IPS-NIHi11 (cell line): ENCODE measurements at regions not wholly inside any gene's neighbourhood (a gene's known extent, or its start where the extent isn't known, plus 50 kb on each side); places are given as distances from the start of the nearest gene placed in this dataset.
"Not testable (repeated sequence)": the region's sequence is repeated elsewhere in the genome, so short reads cannot be mapped to it uniquely, and the experiment has no call there.

Experiments used
- DNase-seq: peaks from one replicate; pipeline ENCODE4 v3.0.0; 2012; ENCODE audit warnings: mixed read lengths, low spot score

- DNase-seq: no peak
These were observed 1067.8 kb downstream of the DNAJB9 start for GRCh38 chr7:109637428-109637990.

- no peak for DNase-seq
These were observed 1068.6 kb downstream of the DNAJB9 start for GRCh38 chr7:109638321-109638720.

GRCh38 chr7:109639561-109639960, 1069.9 kb downstream of the DNAJB9 start:
- DNase-seq: peak; percentile 7

DNA sequence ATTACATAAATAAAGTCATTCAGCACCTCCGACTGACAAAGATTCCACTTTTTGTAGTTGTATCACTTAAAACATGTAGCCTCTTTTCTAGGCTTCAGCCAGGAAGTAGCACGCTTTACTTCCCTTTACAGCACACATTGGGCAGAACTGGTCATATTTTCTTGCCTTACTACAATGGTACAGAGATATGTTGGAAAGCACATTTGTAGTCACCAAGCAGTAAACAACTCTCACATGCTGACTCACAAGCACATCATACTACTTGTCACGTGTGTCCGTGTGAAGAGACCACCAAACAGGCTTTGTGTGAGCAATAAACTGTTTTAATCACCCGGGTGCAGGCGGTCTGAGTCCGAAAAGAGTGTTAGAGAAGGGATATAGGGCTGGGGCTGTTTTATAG, 1071.8 kb downstream of the DNAJB9 start:
- no peak for DNase-seq

DNA sequence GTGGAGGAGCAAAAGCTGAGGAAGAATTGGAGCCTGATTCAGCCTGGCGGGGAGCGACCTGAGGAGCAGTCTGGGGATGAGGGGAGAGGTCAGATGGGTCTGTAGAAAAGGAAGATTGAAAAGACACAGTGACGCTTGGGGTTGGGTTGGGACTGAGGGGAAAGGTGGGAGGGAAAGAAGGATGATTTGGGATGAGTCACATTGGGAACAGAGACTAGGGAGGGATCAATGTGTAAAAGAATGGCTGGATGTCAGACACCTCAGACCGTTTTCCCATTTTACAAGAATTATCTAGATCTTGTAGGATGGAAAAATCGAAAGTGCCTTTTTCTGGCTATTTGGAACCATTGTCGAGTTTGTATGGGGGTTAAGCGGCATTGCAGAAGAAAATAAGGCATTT, 1076.5 kb downstream of the DNAJB9 start:
- DNase-seq: no peak

DNA sequence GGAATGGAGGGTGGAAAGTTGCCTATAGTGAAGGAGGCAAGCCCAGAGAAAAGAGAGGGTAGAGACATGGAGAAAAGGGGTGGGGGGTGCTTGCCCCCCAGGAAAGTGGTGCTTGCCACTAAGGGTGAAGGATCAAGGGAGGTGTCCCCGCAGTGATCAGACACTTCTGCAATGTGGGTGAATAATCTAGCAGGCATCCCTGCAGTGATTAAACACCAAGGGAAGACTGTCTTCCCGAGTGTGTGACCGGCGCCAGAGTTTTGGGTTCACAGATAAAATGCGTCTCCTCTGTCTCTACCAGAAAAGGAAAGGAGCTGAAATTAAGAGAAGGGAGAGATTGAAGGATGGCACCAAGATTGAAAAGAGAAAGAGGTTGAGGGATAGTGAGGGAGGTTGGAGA, 1076.9 kb downstream of the DNAJB9 start:
- DNase-seq: not testable (repeated sequence)

DNA sequence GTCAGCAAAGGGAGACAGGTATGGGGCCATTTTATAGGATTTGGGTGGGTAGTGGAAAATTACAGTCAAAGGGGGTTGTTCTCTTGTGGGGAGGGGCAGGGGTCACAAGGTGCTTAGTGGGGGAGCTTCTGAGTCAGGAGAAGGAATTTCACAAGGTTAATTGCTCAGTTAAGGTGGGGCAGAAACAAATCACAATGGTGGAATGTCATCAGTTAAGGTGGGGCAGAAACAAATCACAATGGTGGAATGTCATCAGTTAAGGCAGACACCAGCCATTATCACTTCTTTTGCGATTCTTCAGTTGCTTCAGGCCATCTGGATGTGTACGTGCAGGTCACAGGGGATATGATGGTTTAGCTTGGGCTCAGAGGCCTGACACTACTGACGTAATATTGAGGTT, 1077.6 kb downstream of the DNAJB9 start:
- not testable (repeated sequence) for DNase-seq

GRCh38 chr7:109659261-109659660, 1089.6 kb downstream of the DNAJB9 start:
- no peak for DNase-seq

DNA sequence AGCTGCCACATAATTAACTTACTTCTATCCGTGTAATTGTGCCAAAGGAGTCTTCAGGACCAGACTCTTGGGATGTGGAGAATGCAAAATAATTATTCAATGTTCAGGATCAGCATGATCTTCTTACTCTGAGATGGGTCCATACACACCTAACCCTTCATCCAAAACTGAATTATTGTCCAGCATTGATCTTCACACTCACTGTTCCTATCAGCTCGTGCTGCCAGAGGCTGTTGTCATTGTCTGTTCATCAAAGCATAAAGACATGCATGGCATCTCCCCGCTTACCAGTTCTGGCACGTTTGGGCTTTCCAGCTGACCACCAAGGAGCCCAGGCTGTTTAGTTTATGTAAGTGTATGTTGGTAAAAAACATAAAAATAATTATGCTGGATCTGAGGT, 1090.7 kb downstream of the DNAJB9 start:
- no peak for DNase-seq

GRCh38 chr7:109663806-109664205, 1094.1 kb downstream of the DNAJB9 start:
- DNase-seq: no peak

- DNase-seq: not testable (repeated sequence)
These were observed 1117.6 kb downstream of the DNAJB9 start for GRCh38 chr7:109687269-109687668.

GRCh38 chr7:109692613-109693012, 1122.9 kb downstream of the DNAJB9 start:
- not testable (repeated sequence) for DNase-seq

DNA sequence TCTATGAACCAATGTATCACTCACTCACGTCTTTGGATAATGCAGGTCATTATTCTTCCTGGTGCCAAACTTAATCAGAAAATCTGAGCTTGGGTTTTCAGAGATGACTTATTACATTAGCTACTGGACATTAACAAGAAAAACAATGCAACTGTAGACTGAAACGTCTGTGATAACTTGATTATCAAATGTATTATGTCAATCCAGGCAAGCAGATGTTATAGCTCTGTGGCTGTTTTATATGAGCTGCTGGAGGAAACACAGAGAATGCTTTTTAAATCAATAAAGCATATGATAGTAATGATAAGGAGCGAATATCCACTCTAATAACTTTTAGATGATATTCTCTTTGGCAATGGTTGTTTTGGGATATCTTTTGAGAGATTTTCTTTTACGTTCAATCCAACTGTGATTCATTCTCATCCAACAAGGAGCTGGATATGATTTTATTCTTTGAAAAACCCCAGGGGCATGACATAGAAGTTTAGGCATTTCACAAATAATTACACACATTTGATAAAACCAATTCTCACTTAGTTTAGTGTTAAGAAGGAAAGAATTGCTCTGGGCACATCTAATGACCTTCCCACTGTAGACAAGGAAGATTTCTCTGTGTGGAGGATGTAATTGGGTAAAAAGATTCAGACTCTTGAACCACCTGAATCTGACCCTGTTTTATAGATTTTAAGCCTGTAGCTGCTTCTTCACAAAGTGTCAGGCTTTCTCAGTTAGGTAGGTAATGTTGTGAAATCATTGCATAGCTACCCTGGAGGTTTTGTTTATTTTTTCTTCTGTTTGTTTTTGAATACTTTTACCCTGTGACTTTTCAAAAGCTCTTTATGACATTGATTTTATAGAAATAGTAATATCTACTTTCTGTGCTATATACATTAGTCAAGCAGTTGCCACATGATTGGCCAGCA, 1124.7 kb downstream of the DNAJB9 start:
- DNase-seq: no peak

- DNase-seq: no peak
These were observed 1125.7 kb downstream of the DNAJB9 start for GRCh38 chr7:109695419-109695818.

DNA sequence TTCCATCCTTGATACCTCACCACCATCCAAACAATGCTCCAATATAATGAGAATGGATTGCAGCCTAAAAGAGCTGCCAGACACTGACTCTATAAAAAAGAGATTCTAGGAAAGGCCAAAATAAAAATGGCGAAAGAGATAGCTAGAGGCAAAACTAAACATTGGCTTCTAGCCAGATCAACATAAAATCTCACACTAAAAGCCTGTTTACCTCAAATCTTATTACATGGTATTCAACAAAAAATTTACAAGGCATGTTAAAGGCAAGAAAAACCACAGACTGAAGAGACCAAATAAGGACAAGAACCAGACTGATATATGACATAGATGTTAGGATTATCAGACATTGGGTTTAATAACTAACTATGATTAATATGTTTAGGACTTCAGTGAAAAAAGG, 1127.0 kb downstream of the DNAJB9 start:
- no peak for DNase-seq

- DNase-seq: no peak
These were observed 1130.0 kb downstream of the DNAJB9 start for GRCh38 chr7:109699661-109700060.

DNA sequence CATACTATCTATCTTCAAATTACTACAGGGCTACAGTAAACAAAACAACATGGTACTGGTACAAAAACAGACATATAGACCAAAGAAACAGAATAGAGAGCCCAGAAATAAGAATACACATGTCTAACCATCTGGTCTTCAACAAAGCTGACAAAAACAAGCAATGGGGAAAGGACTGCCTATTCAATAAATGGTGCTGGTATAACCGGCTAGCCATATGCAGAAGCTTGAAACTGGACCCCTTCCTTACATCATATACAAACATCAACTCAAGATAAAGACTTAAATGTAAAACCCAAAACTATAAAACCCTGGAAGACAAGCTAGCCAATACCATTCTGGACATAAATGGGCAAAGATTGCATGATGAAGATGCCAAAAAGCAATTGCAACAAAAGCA, 1143.7 kb downstream of the DNAJB9 start:
- DNase-seq: no peak

GRCh38 chr7:109719359-109719758, 1149.7 kb downstream of the DNAJB9 start:
- DNase-seq: not testable (repeated sequence)

GRCh38 chr7:109734601-109735000, 1164.9 kb downstream of the DNAJB9 start:
- DNase-seq: no peak

DNA sequence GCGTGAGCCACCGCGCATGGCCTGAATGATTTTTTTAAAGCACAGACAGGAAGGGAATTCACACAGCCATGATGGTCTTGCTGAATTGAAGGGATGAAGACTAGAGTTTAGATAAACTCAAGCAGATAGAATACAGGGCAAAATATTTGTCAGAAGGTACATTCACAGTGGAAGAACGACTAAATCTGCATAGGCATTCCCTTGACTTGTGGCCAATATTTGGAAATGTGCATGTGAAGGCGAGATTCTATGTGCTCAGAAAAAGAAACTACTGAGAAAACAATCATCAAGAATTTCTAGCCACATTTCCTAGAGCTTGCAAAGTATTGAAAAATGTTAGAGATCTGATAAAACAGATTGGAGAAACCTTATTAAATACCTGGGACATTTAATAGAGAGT, 1166.2 kb downstream of the DNAJB9 start:
- no peak for DNase-seq

DNA sequence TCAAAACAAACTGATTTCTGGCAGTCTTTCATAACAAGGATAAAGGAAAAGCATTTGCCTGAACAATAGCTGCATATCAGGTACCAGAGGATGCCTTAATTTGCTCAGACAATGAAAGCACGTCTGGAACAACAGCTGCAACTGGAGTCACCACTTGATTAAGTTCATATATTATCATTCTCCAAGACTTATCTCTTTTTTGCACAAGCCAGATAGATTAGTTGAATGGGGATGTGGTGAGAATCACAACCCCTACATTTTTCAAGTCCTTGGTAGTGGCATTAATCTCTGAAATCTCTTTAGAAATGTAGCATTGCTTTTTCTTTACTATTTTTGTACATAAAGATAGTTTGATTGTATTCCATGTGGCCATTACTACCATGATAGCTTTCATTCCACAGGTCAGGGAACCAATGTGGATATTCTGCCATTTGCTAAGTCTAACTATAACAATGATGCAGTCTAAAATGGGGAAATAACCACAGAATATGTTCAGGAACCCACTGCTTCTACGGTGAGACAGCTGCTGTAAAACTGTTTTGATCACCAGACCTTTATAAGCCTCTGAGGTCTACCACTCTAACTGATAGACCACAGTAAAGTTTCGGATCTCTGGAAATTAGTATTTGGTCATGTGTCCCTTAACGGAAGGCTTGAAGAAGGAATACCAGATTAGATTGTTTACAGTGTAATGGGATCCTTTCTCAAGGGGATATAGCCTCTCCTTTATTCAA, 1176.2 kb downstream of the DNAJB9 start:
- DNase-seq: no peak

GRCh38 chr7:109751241-109751640, 1181.6 kb downstream of the DNAJB9 start:
- no peak for DNase-seq

- no peak for DNase-seq
These were observed 1182.4 kb downstream of the DNAJB9 start for GRCh38 chr7:109752068-109752467.
